Mesothelial cell of epicardium (in vitro differentiated cells): ENCODE measurements at regions not wholly inside any gene's neighbourhood (a gene's known extent, or its start where the extent isn't known, plus 50 kb on each side); places are given as distances from the start of the nearest gene placed in this dataset.

Experiments
- DNase-seq, 2 experiments: peaks; one replicate each; pipeline ENCODE4 v3.0.0; 2021; ENCODE audit warnings: low spot score in 2 of 2; ENCODE audit not compliant: unreplicated experiment in 2 of 2
- H3K27ac Mint-ChIP-seq: 2 replicates; pipeline ENCODE4 v1.8.0; 2021; ENCODE audit warnings: mixed read lengths
- H3K27me3 Mint-ChIP-seq: 2 replicates; pipeline ENCODE4 v1.8.0; 2021; ENCODE audit warnings: low read depth, mixed read lengths
- H3K36me3 Mint-ChIP-seq: 2 replicates; pipeline ENCODE4 v1.8.0; 2021; ENCODE audit warnings: mixed read lengths
- H3K4me1 Mint-ChIP-seq: 2 replicates; pipeline ENCODE4 v1.8.0; 2021; ENCODE audit warnings: mixed read lengths
- H3K4me3 Mint-ChIP-seq: 2 replicates; pipeline ENCODE4 v1.8.0; 2021; ENCODE audit warnings: mild to moderate bottlenecking, moderate library complexity, mixed read lengths
- H3K9me3 Mint-ChIP-seq: 2 replicates; pipeline ENCODE4 v1.8.0; 2021; ENCODE audit warnings: mixed read lengths
- CTCF ChIP-seq: fragments of 200-600 bp; sonication (generic); IDR thresholded peaks from one replicate; pipeline ENCODE4 v1.5.0; 2021; ENCODE audit warnings: antibody characterized with exemption; ENCODE audit not compliant: unreplicated experiment

- H3K27ac Mint-ChIP-seq, result no peak overlapping the region
- H3K4me3 Mint-ChIP-seq, result no peak overlapping the region
- no peak for TF ChIP-seq CTCF
- H3K9me3 Mint-ChIP-seq, result peaks cover 7% of the 10 kb centered on the region
- peaks cover 8% of the 10 kb centered on the region for H3K4me1 Mint-ChIP-seq
- no peaks in the 10 kb centered on the region for H3K36me3 Mint-ChIP-seq
- H3K27me3 Mint-ChIP-seq, result no peaks in the 10 kb centered on the region
- no peak for DNase-seq
These were observed 112.8 kb downstream of the KDR start for GRCh38 chr4:55012363-55013230.

- Mint-ChIP-seq H3K27ac (no peak overlapping the region), H3K4me3 (no peak overlapping the region)
These were observed 113.6 kb downstream of the KDR start for GRCh38 chr4:55011761-55012160.

GRCh38 chr4:55010550-55010949, 114.8 kb downstream of the KDR start:
- TF ChIP-seq CTCF, result no peak
- peaks cover 7% of the 10 kb centered on the region for H3K9me3 Mint-ChIP-seq
- H3K4me1 Mint-ChIP-seq, result peaks cover 5% of the 10 kb centered on the region
- H3K4me3 Mint-ChIP-seq, result no peak overlapping the region
- DNase-seq, result no peak
- H3K27ac Mint-ChIP-seq, result no peak overlapping the region
- no peaks in the 10 kb centered on the region for H3K27me3 Mint-ChIP-seq
- H3K36me3 Mint-ChIP-seq, result no peaks in the 10 kb centered on the region

More at GRCh38 chr4:55011761-55012160, 113.6 kb downstream of the KDR start:
- TF ChIP-seq CTCF, result no peak
- Mint-ChIP-seq H3K36me3 (no peaks in the 10 kb centered on the region), H3K9me3 (peaks cover 7% of the 10 kb centered on the region), H3K27me3 (no peaks in the 10 kb centered on the region), H3K4me1 (peaks cover 5% of the 10 kb centered on the region)
- no peak for DNase-seq

- Mint-ChIP-seq H3K4me3 (no peak overlapping the region), H3K27me3 (no peaks in the 10 kb centered on the region), H3K27ac (no peak overlapping the region), H3K36me3 (no peaks in the 10 kb centered on the region), H3K9me3 (peaks cover 7% of the 10 kb centered on the region), H3K4me1 (peaks cover 14% of the 10 kb centered on the region)
- no peak for DNase-seq
- TF ChIP-seq CTCF, result peak; percentile 41
These were observed 117.0 kb downstream of the KDR start for GRCh38 chr4:55008166-55009056.

GRCh38 chr4:55005910-55006309, 119.5 kb downstream of the KDR start:
- no peak for TF ChIP-seq CTCF
- Mint-ChIP-seq H3K9me3 (peaks cover 7% of the 10 kb centered on the region), H3K4me3 (no peak overlapping the region), H3K27me3 (no peaks in the 10 kb centered on the region), H3K4me1 (peaks cover 11% of the 10 kb centered on the region), H3K36me3 (no peaks in the 10 kb centered on the region), H3K27ac (no peak overlapping the region)
- DNase-seq, result no peak
